ENCODE measurements at regions not wholly inside any gene's neighbourhood (a gene's known extent, or its start where the extent isn't known, plus 50 kb on each side); places are given as distances from the start of the nearest gene placed in this dataset.

GRCh38 chr5:159509002-159509660, 178.8 kb upstream of the IL12B start:
- Histone ChIP-seq H3K4me1 (replicated peaks in 1 of 2; ENCODE audit: control insufficient read depth in 2 of 2, insufficient read depth in 2 of 2, low read length in 2 of 2) (no peaks in the 10 kb centered on the region; a peak in 1 of 5 replicates), H2AFZ (ENCODE audit: low read depth, low read length) (no peak overlapping the region), H3K9ac (ENCODE audit: insufficient read depth in 1 of 2, low read depth in 2 of 2, low read length in 2 of 2) (no peak overlapping the region), H3K27ac (ENCODE audit: extremely low read depth, low read depth, low read length) (no peak overlapping the region), H3K36me3 (ENCODE audit: control insufficient read depth, insufficient read depth, low read length) (no peaks in the 10 kb centered on the region), H4K20me1 (replicated peaks; ENCODE audit: control insufficient read depth, insufficient read depth, low read length) (no peaks in the 10 kb centered on the region), H3K27me3 (ENCODE audit: control insufficient read depth in 2 of 2, insufficient read depth in 2 of 2, low read length in 2 of 2) (no peaks in the 10 kb centered on the region; a peak in 1 of 5 replicates), H3K4me2 (ENCODE audit: insufficient read depth, low read length) (no peak overlapping the region), H3K4me3 (no peak overlapping the region), H3K79me2 (ENCODE audit: control insufficient read depth, insufficient read depth, low read length) (no peaks in the 10 kb centered on the region), H3K9me1 (ENCODE audit: control insufficient read depth, insufficient read depth, low read length) (no peaks in the 10 kb centered on the region), H3K9me3 (replicated peaks; ENCODE audit: control insufficient read depth, insufficient read depth, low read depth, low read length) (no peaks in the 10 kb centered on the region)
- BruUV-seq (replicated peaks), result no TSS peak
- intact Hi-C loops (cut with micrococcal nuclease), result no loop called here
- CTCF ChIA-PET (ENCODE audit: low intra/inter-chr PET ratio), result no interaction called here
- FAIRE-seq, result no peak
- ATAC-seq, result peak; percentile 49; the same call in 2 of the 3 replicates
- POLR2A ChIA-PET, result no interaction called here
- DNase-seq (ENCODE audit: extremely low read depth in 1 of 4, low spot score in 3 of 4), result peak in 3 of 4 experiments; percentile 24 to 31 (median 29)
- in situ Hi-C loops (cut with MboI), result no loop called here
- WGBS (ENCODE audit: insufficient coverage, low coverage, missing lambda C conversion rate), result 5% methylated on average over 7 of the region's 7 CpGs
- TF ChIP-seq ZNF764 (CRISPR knock-in tag; IDR thresholded peaks at IDR 0.05; ENCODE audit: low read depth) (no peak), SMC3 (conservative IDR thresholded peaks at IDR 0.05; ENCODE audit: insufficient read depth, low read depth, low read length) (no peak)
- TF ChIP-seq, protein P1, sequence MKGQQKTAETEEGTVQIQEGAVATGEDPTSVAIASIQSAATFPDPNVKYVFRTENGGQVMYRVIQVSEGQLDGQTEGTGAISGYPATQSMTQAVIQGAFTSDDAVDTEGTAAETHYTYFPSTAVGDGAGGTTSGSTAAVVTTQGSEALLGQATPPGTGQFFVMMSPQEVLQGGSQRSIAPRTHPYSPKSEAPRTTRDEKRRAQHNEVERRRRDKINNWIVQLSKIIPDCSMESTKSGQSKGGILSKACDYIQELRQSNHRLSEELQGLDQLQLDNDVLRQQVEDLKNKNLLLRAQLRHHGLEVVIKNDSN (CRISPR knock-in tag; IDR thresholded peaks at IDR 0.05), result peak; percentile 87
- TF ChIP-seq, protein P2, sequence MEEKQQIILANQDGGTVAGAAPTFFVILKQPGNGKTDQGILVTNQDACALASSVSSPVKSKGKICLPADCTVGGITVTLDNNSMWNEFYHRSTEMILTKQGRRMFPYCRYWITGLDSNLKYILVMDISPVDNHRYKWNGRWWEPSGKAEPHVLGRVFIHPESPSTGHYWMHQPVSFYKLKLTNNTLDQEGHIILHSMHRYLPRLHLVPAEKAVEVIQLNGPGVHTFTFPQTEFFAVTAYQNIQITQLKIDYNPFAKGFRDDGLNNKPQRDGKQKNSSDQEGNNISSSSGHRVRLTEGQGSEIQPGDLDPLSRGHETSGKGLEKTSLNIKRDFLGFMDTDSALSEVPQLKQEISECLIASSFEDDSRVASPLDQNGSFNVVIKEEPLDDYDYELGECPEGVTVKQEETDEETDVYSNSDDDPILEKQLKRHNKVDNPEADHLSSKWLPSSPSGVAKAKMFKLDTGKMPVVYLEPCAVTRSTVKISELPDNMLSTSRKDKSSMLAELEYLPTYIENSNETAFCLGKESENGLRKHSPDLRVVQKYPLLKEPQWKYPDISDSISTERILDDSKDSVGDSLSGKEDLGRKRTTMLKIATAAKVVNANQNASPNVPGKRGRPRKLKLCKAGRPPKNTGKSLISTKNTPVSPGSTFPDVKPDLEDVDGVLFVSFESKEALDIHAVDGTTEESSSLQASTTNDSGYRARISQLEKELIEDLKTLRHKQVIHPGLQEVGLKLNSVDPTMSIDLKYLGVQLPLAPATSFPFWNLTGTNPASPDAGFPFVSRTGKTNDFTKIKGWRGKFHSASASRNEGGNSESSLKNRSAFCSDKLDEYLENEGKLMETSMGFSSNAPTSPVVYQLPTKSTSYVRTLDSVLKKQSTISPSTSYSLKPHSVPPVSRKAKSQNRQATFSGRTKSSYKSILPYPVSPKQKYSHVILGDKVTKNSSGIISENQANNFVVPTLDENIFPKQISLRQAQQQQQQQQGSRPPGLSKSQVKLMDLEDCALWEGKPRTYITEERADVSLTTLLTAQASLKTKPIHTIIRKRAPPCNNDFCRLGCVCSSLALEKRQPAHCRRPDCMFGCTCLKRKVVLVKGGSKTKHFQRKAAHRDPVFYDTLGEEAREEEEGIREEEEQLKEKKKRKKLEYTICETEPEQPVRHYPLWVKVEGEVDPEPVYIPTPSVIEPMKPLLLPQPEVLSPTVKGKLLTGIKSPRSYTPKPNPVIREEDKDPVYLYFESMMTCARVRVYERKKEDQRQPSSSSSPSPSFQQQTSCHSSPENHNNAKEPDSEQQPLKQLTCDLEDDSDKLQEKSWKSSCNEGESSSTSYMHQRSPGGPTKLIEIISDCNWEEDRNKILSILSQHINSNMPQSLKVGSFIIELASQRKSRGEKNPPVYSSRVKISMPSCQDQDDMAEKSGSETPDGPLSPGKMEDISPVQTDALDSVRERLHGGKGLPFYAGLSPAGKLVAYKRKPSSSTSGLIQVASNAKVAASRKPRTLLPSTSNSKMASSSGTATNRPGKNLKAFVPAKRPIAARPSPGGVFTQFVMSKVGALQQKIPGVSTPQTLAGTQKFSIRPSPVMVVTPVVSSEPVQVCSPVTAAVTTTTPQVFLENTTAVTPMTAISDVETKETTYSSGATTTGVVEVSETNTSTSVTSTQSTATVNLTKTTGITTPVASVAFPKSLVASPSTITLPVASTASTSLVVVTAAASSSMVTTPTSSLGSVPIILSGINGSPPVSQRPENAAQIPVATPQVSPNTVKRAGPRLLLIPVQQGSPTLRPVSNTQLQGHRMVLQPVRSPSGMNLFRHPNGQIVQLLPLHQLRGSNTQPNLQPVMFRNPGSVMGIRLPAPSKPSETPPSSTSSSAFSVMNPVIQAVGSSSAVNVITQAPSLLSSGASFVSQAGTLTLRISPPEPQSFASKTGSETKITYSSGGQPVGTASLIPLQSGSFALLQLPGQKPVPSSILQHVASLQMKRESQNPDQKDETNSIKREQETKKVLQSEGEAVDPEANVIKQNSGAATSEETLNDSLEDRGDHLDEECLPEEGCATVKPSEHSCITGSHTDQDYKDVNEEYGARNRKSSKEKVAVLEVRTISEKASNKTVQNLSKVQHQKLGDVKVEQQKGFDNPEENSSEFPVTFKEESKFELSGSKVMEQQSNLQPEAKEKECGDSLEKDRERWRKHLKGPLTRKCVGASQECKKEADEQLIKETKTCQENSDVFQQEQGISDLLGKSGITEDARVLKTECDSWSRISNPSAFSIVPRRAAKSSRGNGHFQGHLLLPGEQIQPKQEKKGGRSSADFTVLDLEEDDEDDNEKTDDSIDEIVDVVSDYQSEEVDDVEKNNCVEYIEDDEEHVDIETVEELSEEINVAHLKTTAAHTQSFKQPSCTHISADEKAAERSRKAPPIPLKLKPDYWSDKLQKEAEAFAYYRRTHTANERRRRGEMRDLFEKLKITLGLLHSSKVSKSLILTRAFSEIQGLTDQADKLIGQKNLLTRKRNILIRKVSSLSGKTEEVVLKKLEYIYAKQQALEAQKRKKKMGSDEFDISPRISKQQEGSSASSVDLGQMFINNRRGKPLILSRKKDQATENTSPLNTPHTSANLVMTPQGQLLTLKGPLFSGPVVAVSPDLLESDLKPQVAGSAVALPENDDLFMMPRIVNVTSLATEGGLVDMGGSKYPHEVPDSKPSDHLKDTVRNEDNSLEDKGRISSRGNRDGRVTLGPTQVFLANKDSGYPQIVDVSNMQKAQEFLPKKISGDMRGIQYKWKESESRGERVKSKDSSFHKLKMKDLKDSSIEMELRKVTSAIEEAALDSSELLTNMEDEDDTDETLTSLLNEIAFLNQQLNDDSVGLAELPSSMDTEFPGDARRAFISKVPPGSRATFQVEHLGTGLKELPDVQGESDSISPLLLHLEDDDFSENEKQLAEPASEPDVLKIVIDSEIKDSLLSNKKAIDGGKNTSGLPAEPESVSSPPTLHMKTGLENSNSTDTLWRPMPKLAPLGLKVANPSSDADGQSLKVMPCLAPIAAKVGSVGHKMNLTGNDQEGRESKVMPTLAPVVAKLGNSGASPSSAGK (IDR thresholded peaks at IDR 0.05), result 0 out of 2 replicates have a peak, but pooled peaks have one; percentile 19
